ENCODE measurements at regions not wholly inside any gene's neighbourhood (a gene's known extent, or its start where the extent isn't known, plus 50 kb on each side); places are given as distances from the start of the nearest gene placed in this dataset.

- H2BK120ac ChIP-seq (ENCODE audit: low read depth, low read length) = no peak overlapping the region
- H3K9ac ChIP-seq (ENCODE audit: low read length) = no peak overlapping the region
- no peak overlapping the region for H3K4me2 ChIP-seq (ENCODE audit: low read length, poor library complexity, severe bottlenecking)
- H2BK15ac ChIP-seq (ENCODE audit: low read depth, poor library complexity, severe bottlenecking) = no peak overlapping the region
- no peak overlapping the region for H4K8ac ChIP-seq (ENCODE audit: low read length)
- no peak overlapping the region for H2BK5ac ChIP-seq (ENCODE audit: low read depth, low read length, poor library complexity, severe bottlenecking)
- peaks cover 3 to 46% of the 10 kb centered on the region in 2 experiments for H3K36me3 ChIP-seq (ENCODE audit: control insufficient read depth in 1 of 2, insufficient read depth in 2 of 2, low read depth in 1 of 2, low read length in 2 of 2)
- H3K4me1 ChIP-seq (ENCODE audit: control insufficient read depth, insufficient read depth, low read depth, low read length) = no peaks in the 10 kb centered on the region
- no peak overlapping the region for H4K91ac ChIP-seq (ENCODE audit: low read length)
- H2BK12ac ChIP-seq (ENCODE audit: low read length in 2 of 2) = no peak overlapping the region
- H3K14ac ChIP-seq (ENCODE audit: low read length in 2 of 2) = no peak overlapping the region
- WGBS = 100% methylated on average over 1 of the region's 1 CpG
- DNase-seq = no peak
- no peak overlapping the region for H3K4ac ChIP-seq (ENCODE audit: low read depth in 1 of 2, low read length in 2 of 2)
- no peak overlapping the region for H3K23ac ChIP-seq (ENCODE audit: low read length in 2 of 2)
- no peak overlapping the region for H2AK5ac ChIP-seq (ENCODE audit: low read length, severe bottlenecking)
- H3K4me3 ChIP-seq (ENCODE audit: insufficient read depth in 1 of 2, low read depth in 1 of 2, low read length in 2 of 2) = no peak overlapping the region
- H3K18ac ChIP-seq (ENCODE audit: low read depth in 1 of 2, low read length in 2 of 2) = no peak overlapping the region
- H3K79me1 ChIP-seq (replicated peaks; ENCODE audit: low read length, poor library complexity, severe bottlenecking) = peaks cover 5% of the 10 kb centered on the region
- H2AFZ ChIP-seq (ENCODE audit: low read depth, low read length) = no peak overlapping the region
- no peaks in the 10 kb centered on the region for H3K9me3 ChIP-seq (ENCODE audit: control insufficient read depth, low read length)
- no peaks in the 10 kb centered on the region for H3K27me3 ChIP-seq (ENCODE audit: control insufficient read depth in 1 of 2, insufficient read depth in 1 of 2, low read length in 2 of 2)
- H3K27ac ChIP-seq (ENCODE audit: low read length, poor library complexity, severe bottlenecking) = no peak overlapping the region
These were observed 53.2 kb downstream of the DNAAF9 start for GRCh38 chr20:3354247-3354646.

GRCh38 chr20:3353646-3354045, 53.8 kb downstream of the DNAAF9 start:
- Histone ChIP-seq H2BK120ac (ENCODE audit: low read depth, low read length) (no peak overlapping the region), H3K18ac (ENCODE audit: low read depth in 1 of 2, low read length in 2 of 2) (no peak overlapping the region), H3K27ac (ENCODE audit: low read length, poor library complexity, severe bottlenecking) (no peak overlapping the region), H3K4me2 (ENCODE audit: low read length, poor library complexity, severe bottlenecking) (no peak overlapping the region), H3K79me1 (replicated peaks; ENCODE audit: low read length, poor library complexity, severe bottlenecking) (peaks cover 5% of the 10 kb centered on the region), H3K9me3 (ENCODE audit: control insufficient read depth, low read length) (no peaks in the 10 kb centered on the region), H4K8ac (ENCODE audit: low read length) (no peak overlapping the region), H2BK5ac (ENCODE audit: low read depth, low read length, poor library complexity, severe bottlenecking) (no peak overlapping the region), H3K23ac (ENCODE audit: low read length in 2 of 2) (no peak overlapping the region), H3K4me3 (ENCODE audit: insufficient read depth in 1 of 2, low read depth in 1 of 2, low read length in 2 of 2) (no peak overlapping the region), H3K36me3 (ENCODE audit: control insufficient read depth in 1 of 2, insufficient read depth in 2 of 2, low read depth in 1 of 2, low read length in 2 of 2) (peaks cover 3 to 43% of the 10 kb centered on the region in 2 experiments), H2AFZ (ENCODE audit: low read depth, low read length) (no peak overlapping the region), H3K4ac (ENCODE audit: low read depth in 1 of 2, low read length in 2 of 2) (no peak overlapping the region), H2BK15ac (ENCODE audit: low read depth, poor library complexity, severe bottlenecking) (no peak overlapping the region), H3K27me3 (ENCODE audit: control insufficient read depth in 1 of 2, insufficient read depth in 1 of 2, low read length in 2 of 2) (no peaks in the 10 kb centered on the region), H3K4me1 (ENCODE audit: control insufficient read depth, insufficient read depth, low read depth, low read length) (no peaks in the 10 kb centered on the region), H3K14ac (ENCODE audit: low read length in 2 of 2) (no peak overlapping the region), H4K91ac (ENCODE audit: low read length) (no peak overlapping the region), H2AK5ac (ENCODE audit: low read length, severe bottlenecking) (no peak overlapping the region), H2BK12ac (ENCODE audit: low read length in 2 of 2) (no peak overlapping the region), H3K9ac (ENCODE audit: low read length) (no peak overlapping the region)
- no CpG with 5 or more reads among the region's 2 CpGs for WGBS
- DNase-seq = no peak

GRCh38 chr20:3352202-3352601, 55.3 kb downstream of the DNAAF9 start:
- no peak overlapping the region for H3K4me2 ChIP-seq (ENCODE audit: low read length, poor library complexity, severe bottlenecking)
- no peak overlapping the region for H3K23ac ChIP-seq (ENCODE audit: low read length in 2 of 2)
- DNase-seq = no peak
- H4K8ac ChIP-seq (ENCODE audit: low read length) = no peak overlapping the region
- no peak overlapping the region for H3K18ac ChIP-seq (ENCODE audit: low read depth in 1 of 2, low read length in 2 of 2)
- no peak overlapping the region for H3K9ac ChIP-seq (ENCODE audit: low read length)
- H3K14ac ChIP-seq (ENCODE audit: low read length in 2 of 2) = no peak overlapping the region
- H2AK5ac ChIP-seq (ENCODE audit: low read length, severe bottlenecking) = no peak overlapping the region
- no peak overlapping the region for H2BK120ac ChIP-seq (ENCODE audit: low read depth, low read length)
- no peaks in the 10 kb centered on the region for H3K4me1 ChIP-seq (ENCODE audit: control insufficient read depth, insufficient read depth, low read depth, low read length)
- no peak overlapping the region for H3K27ac ChIP-seq (ENCODE audit: low read length, poor library complexity, severe bottlenecking)
- H3K4me3 ChIP-seq (ENCODE audit: insufficient read depth in 1 of 2, low read depth in 1 of 2, low read length in 2 of 2) = no peak overlapping the region
- H3K9me3 ChIP-seq (ENCODE audit: control insufficient read depth, low read length) = no peaks in the 10 kb centered on the region
- no peak overlapping the region for H4K91ac ChIP-seq (ENCODE audit: low read length)
- no peak overlapping the region for H2BK15ac ChIP-seq (ENCODE audit: low read depth, poor library complexity, severe bottlenecking)
- H3K36me3 ChIP-seq (ENCODE audit: control insufficient read depth in 1 of 2, insufficient read depth in 2 of 2, low read depth in 1 of 2, low read length in 2 of 2) = peaks cover 7 to 52% of the 10 kb centered on the region in 2 experiments
- over 99% methylated on average over 6 of the region's 6 CpGs for WGBS
- H3K4ac ChIP-seq (ENCODE audit: low read depth in 1 of 2, low read length in 2 of 2) = no peak overlapping the region
- H3K27me3 ChIP-seq (ENCODE audit: control insufficient read depth in 1 of 2, insufficient read depth in 1 of 2, low read length in 2 of 2) = no peaks in the 10 kb centered on the region
- H2AFZ ChIP-seq (ENCODE audit: low read depth, low read length) = no peak overlapping the region
- no peak overlapping the region for H2BK12ac ChIP-seq (ENCODE audit: low read length in 2 of 2)
- peaks cover 5% of the 10 kb centered on the region for H3K79me1 ChIP-seq (replicated peaks; ENCODE audit: low read length, poor library complexity, severe bottlenecking)
- no peak overlapping the region for H2BK5ac ChIP-seq (ENCODE audit: low read depth, low read length, poor library complexity, severe bottlenecking)

GRCh38 chr20:3350422-3350821, 57.0 kb downstream of the DNAAF9 start:
- H2BK12ac ChIP-seq (ENCODE audit: low read length in 2 of 2) = no peak overlapping the region
- H3K27ac ChIP-seq (ENCODE audit: low read length, poor library complexity, severe bottlenecking) = no peak overlapping the region
- no peaks in the 10 kb centered on the region for H3K4me1 ChIP-seq (ENCODE audit: control insufficient read depth, insufficient read depth, low read depth, low read length)
- peaks cover 7 to 65% of the 10 kb centered on the region in 2 experiments for H3K36me3 ChIP-seq (ENCODE audit: control insufficient read depth in 1 of 2, insufficient read depth in 2 of 2, low read depth in 1 of 2, low read length in 2 of 2)
- H3K4ac ChIP-seq (ENCODE audit: low read depth in 1 of 2, low read length in 2 of 2) = no peak overlapping the region
- no peak for DNase-seq
- H2BK120ac ChIP-seq (ENCODE audit: low read depth, low read length) = no peak overlapping the region
- H3K4me3 ChIP-seq (ENCODE audit: insufficient read depth in 1 of 2, low read depth in 1 of 2, low read length in 2 of 2) = no peak overlapping the region
- no peak overlapping the region for H4K8ac ChIP-seq (ENCODE audit: low read length)
- no peak overlapping the region for H3K9ac ChIP-seq (ENCODE audit: low read length)
- no peak overlapping the region for H3K4me2 ChIP-seq (ENCODE audit: low read length, poor library complexity, severe bottlenecking)
- no peak overlapping the region for H4K91ac ChIP-seq (ENCODE audit: low read length)
- H3K23ac ChIP-seq (ENCODE audit: low read length in 2 of 2) = no peak overlapping the region
- H3K9me3 ChIP-seq (ENCODE audit: control insufficient read depth, low read length) = no peaks in the 10 kb centered on the region
- H2AK5ac ChIP-seq (ENCODE audit: low read length, severe bottlenecking) = no peak overlapping the region
- H2AFZ ChIP-seq (ENCODE audit: low read depth, low read length) = no peak overlapping the region
- peaks cover 5% of the 10 kb centered on the region for H3K79me1 ChIP-seq (replicated peaks; ENCODE audit: low read length, poor library complexity, severe bottlenecking)
- no peak overlapping the region for H3K18ac ChIP-seq (ENCODE audit: low read depth in 1 of 2, low read length in 2 of 2)
- no peak overlapping the region for H2BK15ac ChIP-seq (ENCODE audit: low read depth, poor library complexity, severe bottlenecking)
- H2BK5ac ChIP-seq (ENCODE audit: low read depth, low read length, poor library complexity, severe bottlenecking) = no peak overlapping the region
- WGBS = no CpG with 5 or more reads among the region's 1 CpG
- H3K27me3 ChIP-seq (ENCODE audit: control insufficient read depth in 1 of 2, insufficient read depth in 1 of 2, low read length in 2 of 2) = no peaks in the 10 kb centered on the region
- no peak overlapping the region for H3K14ac ChIP-seq (ENCODE audit: low read length in 2 of 2)

Measured in mesenchymal stem cell (in vitro differentiated cells and primary cell).